MCF 10A (cell line): ENCODE measurements at regions not wholly inside any gene's neighbourhood (a gene's known extent, or its start where the extent isn't known, plus 50 kb on each side); places are given as distances from the start of the nearest gene placed in this dataset.
A peak's percentile ranks its signal among the peaks of the same experiment; 100 is the strongest.

ENCODE experiments used
- BruUV-seq: library from RNA; stranded (reverse); fragments of 400-500 nt; replicated peaks from 2 replicates; lab custom pipeline; 2021; lab: Mats Ljungman, UMichigan
- CTCF ChIA-PET: fragments of 300-600 bp; sonication (Branson Sonifier 250); formaldehyde crosslinking; extraction: SDS; loops from one replicate; lab custom pipeline; 2021; ENCODE audit warnings: antibody characterized with exemption, inconsistent platforms; lab: Yijun Ruan, JAX
- POLR2A ChIA-PET: fragments of 300-600, 350-650 bp; sonication (Branson Sonifier 250); formaldehyde crosslinking; extraction: SDS; loops from one replicate; lab custom pipeline; 2020; ENCODE audit warnings: antibody characterized with exemption, inconsistent platforms; lab: Yijun Ruan, JAX
- DNase-seq: peaks from one replicate; pipeline ENCODE4 v3.0.0-alpha.2; 2018; ENCODE audit not compliant: unreplicated experiment
- H3K27ac Mint-ChIP-seq: one replicate; pipeline ENCODE4 v1.8.0; 2022; ENCODE audit warnings: mild to moderate bottlenecking, low read depth, mixed read lengths; ENCODE audit not compliant: unreplicated experiment
- H3K27me3 Mint-ChIP-seq: one replicate; pipeline ENCODE4 v1.8.0; 2022; ENCODE audit warnings: mixed read lengths; ENCODE audit not compliant: insufficient read depth, unreplicated experiment
- H3K36me3 Mint-ChIP-seq: one replicate; pipeline ENCODE4 v1.8.0; 2022; ENCODE audit warnings: mild to moderate bottlenecking, moderate library complexity, mixed read lengths; ENCODE audit not compliant: insufficient read depth, unreplicated experiment
- H3K4me1 Mint-ChIP-seq: one replicate; pipeline ENCODE4 v1.8.0; 2022; ENCODE audit warnings: mixed read lengths; ENCODE audit not compliant: insufficient read depth, unreplicated experiment
- H3K4me3 Mint-ChIP-seq: one replicate; pipeline ENCODE4 v1.8.0; 2022; ENCODE audit warnings: mild to moderate bottlenecking, moderate library complexity, mixed read lengths; ENCODE audit not compliant: unreplicated experiment
- H3K9me3 Mint-ChIP-seq: one replicate; pipeline ENCODE4 v1.8.0; 2022; ENCODE audit warnings: mixed read lengths; ENCODE audit not compliant: unreplicated experiment
- CTCF ChIP-seq: fragments of 200-600 bp; IDR thresholded peaks from one replicate; pipeline ENCODE4 v1.8.0; 2022; ENCODE audit warnings: antibody characterized with exemption, mild to moderate bottlenecking; ENCODE audit not compliant: unreplicated experiment
- intact Hi-C: fragments of 100-400 bp; cut with micrococcal nuclease; formaldehyde crosslinking; loops from 2 replicates; pipeline ENCODE4 v1.14.1; 2022

DNA sequence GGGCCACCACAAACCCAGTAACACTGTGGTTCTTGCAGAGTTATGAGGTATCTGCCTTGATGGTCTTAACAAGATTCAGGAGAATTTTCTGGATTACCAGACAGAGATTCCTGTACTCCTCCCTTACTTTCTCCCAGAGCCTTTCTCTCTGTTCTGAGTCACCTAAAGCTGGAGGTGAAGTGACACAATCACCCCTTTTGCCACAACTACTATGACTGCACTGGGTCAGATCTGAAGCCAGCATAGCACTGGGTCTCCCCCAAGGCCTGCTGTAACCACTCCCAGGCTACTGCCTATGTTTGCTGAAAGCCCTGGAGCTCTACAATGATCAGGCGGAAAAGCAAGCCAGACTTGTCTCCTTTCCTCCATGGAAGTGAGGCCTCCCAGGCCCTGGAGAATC is 156.7 kb upstream of the NEGR1 start:
- intact Hi-C loops = no loop called here
- TF ChIP-seq CTCF = no peak
- peak overlapping the region; percentile 24 for H3K27ac Mint-ChIP-seq
- H3K36me3 Mint-ChIP-seq = peaks cover 6% of the 10 kb centered on the region
- H3K4me1 Mint-ChIP-seq = peaks cover 20% of the 10 kb centered on the region
- no peaks in the 10 kb centered on the region for H3K27me3 Mint-ChIP-seq
- peak; percentile 62 for DNase-seq
- BruUV-seq = no TSS peak
- no peak overlapping the region for H3K4me3 Mint-ChIP-seq
- no peaks in the 10 kb centered on the region for H3K9me3 Mint-ChIP-seq
- ChIA-PET POLR2A (no interaction called here), CTCF (interaction anchor here (0.6 kb wide), 1 partner anchor 163 kb away, joined by 3 read pairs; no protein-coding TSS in a partner anchor)

DNA sequence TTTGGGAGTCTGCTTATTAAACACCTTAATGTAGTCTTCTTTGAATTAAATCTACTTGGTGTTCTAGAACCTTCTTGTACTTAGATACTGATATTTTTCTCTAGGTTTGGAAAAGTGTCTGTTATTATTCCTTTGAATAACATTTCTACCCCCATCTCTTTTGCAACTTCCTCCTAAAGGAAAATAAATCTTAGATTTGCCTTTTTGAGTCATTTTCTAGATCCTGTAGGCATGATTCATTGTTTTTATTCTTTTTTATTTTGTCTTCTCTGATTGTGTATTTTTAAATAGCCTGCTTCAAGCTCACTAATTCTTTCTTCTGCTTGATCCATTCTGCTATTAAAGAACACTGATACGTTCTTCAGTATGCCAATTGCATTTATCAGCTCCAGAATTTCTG is 155.9 kb upstream of the NEGR1 start:
- ChIA-PET CTCF (no interaction called here), POLR2A (no interaction called here)
- no peak for TF ChIP-seq CTCF
- H3K4me3 Mint-ChIP-seq = no peak overlapping the region
- DNase-seq = peak; percentile 14
- H3K27me3 Mint-ChIP-seq = no peaks in the 10 kb centered on the region
- intact Hi-C loops = no loop called here
- BruUV-seq = no TSS peak
- H3K36me3 Mint-ChIP-seq = peaks cover 6% of the 10 kb centered on the region
- no peaks in the 10 kb centered on the region for H3K9me3 Mint-ChIP-seq
- H3K27ac Mint-ChIP-seq = peak overlapping the region; percentile 24
- H3K4me1 Mint-ChIP-seq = peaks cover 20% of the 10 kb centered on the region

- peaks cover 6% of the 10 kb centered on the region for H3K36me3 Mint-ChIP-seq
- H3K4me1 Mint-ChIP-seq = peaks cover 23% of the 10 kb centered on the region
- H3K27ac Mint-ChIP-seq = no peak overlapping the region
- POLR2A ChIA-PET = no interaction called here
- no peaks in the 10 kb centered on the region for H3K9me3 Mint-ChIP-seq
- CTCF ChIA-PET = no interaction called here
- no peak overlapping the region for H3K4me3 Mint-ChIP-seq
- intact Hi-C loops = no loop called here
- TF ChIP-seq CTCF = no peak
- no peaks in the 10 kb centered on the region for H3K27me3 Mint-ChIP-seq
- no TSS peak for BruUV-seq
- DNase-seq = no peak
Measured at GRCh38 chr1:72435025-72435424, 152.7 kb upstream of the NEGR1 start.

DNA sequence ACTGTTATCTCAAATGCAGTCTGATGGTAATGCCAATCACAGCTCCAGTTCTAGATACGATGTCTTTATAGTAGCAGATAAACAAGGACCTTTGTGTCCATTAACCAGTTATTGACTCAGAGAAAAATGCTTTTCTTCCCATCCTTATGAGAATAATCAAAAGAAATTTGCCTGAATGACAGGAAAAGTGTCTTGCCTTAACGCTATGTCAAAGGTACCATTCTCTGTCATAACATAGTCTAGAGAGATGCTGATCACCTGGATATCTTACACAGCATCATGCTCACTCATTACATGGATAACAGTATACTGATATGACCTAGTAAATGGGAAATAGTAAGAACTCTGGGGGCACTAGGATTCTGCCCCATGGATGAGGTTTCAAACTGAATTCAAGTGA is 151.7 kb upstream of the NEGR1 start:
- DNase-seq = no peak
- ChIA-PET CTCF (no interaction called here), POLR2A (no interaction called here)
- BruUV-seq = no TSS peak
- no peaks in the 10 kb centered on the region for H3K9me3 Mint-ChIP-seq
- H3K27ac Mint-ChIP-seq = no peak overlapping the region
- peaks cover 21% of the 10 kb centered on the region for H3K4me1 Mint-ChIP-seq
- H3K27me3 Mint-ChIP-seq = no peaks in the 10 kb centered on the region
- peaks cover 6% of the 10 kb centered on the region for H3K36me3 Mint-ChIP-seq
- no peak for TF ChIP-seq CTCF
- H3K4me3 Mint-ChIP-seq = no peak overlapping the region
- intact Hi-C loops = no loop called here
